ENCODE measurements at regions not wholly inside any gene's neighbourhood (a gene's known extent, or its start where the extent isn't known, plus 50 kb on each side); places are given as distances from the start of the nearest gene placed in this dataset.

DNA sequence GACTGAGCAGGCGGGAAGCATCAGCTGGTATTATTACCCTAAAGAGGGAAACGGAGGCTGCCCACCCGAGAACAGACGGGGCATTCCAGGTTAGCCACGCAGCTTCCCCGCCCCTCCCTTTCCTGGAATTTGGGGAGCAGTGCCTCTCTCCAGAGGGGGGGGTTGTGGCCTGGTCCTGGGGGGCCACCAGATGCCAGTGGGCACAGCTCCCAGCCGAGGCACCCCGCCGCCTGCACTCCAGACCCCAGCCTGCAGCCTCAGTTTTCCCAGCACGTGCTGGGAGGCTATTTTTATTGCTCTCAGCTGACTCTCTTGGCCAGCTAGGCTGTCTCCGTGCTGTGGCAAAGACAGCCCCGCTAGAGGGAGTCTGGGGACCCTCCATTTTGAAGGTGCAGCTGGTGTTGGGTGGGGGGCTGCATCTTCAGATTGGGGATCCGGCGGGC is 62.7 kb upstream of the GSE1 start:
- no peak for DNase-seq

DNA sequence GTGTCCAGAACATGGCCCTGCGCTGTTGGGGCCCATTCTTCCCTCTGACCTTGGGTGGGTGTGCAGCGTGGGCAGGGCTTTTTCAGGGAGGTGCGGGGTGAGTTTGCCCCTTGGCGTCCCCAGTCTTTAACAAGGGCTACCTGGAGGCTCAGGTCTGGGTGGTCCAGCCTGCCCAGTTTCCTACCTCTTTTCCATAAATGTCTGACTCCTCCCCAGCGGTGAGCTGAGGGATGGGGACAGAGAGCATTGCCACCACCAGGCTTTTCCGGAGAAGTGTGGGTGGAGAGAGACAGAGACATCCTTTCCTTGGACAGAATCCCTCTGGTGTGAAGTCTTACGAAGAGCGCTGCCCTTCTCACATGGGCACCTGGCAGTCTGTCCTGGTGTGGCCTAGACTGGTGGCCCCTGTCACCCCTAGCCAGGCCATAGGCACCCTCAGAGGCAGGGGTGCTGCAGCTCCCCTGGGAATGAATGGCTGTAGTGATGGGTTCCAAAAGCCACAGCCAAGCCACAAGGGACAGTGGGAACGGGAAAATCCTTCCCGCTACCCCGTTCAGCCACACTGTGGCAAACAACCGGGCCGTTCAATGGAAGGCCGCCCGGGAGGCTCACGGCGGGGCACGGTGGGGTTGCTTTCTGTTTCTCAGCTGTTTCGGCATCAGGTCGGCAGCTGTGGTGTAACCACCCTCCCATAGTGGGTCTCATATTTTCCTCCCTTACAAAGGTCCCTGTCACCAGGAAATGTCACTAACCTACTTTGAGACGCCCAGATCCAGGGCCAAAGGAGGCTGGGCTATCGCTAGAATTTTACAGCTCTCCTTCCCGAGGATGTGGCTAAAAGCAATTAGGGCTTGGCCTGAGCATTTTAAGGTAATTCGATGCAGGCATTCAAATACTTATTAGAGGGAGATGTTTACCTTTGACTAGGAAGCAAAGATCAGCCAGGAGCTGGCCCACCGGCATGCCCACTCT is 61.9 kb upstream of the GSE1 start:
- DNase-seq: no peak

DNA sequence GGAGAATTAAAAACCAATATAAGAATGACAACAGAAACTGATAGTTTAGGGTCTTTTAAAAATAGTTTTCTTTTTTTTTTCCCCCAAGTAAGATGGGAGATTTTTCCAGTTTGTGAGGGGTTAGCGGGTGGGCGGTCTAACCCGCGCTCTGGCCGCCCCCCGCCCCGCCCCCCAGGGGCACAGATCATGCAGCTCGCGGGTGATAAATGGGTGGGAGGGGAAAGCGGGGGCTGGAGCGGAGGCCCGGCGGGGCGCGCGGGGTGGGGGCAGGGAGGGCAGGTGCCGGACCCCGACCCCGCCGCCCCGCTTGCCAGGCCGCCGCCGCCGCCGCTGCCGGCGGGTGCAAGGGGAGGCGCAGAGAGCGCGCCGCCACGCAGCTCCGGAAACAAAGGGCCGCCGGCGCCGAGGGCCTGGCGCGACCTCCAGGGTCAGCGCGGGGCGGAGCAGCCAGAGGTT is 60.1 kb upstream of the GSE1 start:
- DNase-seq: no peak

DNA sequence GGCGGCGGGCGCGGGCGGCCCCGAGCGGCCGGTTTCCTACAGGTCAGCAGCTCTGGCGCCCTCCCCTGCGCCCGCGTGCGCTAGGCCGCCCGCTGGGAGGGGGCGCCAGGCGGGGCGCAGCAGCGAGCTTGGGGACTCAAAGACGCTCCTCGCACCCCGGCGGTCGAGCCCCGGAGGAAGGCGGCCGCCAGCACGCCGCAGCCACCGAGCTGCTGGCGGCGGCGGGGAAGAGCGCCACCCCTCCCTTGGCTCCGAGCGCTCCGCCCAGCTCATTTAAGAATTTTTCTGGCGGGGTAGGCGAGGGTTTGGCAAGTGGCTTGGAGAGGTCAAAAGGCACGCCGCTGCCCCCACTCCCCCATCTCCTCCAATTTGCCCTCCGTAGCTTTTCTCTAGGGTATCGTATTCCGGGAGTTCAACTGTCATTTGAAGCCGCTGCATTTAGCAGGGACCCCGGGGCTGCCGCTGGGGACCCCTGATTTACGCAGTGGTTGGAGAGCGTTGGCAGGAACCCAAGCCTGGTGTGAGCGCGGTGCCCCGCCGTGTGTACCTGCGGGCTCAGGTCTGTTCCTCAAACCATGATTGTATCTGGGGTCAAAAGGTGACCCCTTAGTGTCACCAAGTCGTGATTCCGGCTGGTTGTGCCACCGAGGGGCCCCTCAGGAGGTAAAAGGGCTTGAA is 59.5 kb upstream of the GSE1 start:
- peak; percentile 48 to 61 for DNase-seq

DNA sequence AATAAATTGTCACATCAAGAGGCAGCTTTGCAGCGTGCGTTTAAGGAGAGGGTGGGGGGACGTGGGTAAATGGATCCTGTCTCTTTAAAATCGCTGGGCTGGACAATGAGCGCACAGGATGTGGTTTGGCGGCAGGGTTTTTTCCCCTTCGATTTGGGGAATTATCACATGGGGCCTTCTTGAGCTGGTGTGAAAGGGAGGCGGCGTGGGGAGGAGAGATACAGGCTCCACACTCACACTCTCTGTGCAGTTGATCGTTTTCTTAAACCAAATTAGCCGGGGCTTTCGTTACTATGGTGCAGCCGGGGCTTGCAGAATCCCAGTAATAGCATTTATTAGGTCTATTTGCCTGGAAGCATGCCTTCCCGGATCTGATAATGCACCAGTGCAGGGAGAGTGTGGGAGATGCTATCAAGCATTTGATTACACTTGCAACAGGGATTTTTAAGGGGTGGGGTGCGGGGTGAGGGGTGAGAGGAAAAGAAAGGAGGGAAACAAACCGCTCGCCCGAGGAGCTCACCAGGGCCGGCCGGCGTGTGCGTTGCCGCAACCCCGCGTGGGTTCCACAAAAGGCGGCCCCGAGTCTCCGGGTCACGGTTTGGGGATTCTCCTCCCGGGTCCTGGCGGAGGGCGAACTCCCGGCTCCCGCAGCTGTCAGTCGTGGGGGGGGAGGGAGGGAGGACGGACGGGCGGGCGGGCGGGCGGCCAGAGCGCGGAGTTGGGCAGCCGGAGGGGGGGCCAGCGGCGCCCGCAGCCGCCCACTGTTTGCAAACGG is 58.8 kb upstream of the GSE1 start:
- peak; percentile 83 to 87 for DNase-seq

DNA sequence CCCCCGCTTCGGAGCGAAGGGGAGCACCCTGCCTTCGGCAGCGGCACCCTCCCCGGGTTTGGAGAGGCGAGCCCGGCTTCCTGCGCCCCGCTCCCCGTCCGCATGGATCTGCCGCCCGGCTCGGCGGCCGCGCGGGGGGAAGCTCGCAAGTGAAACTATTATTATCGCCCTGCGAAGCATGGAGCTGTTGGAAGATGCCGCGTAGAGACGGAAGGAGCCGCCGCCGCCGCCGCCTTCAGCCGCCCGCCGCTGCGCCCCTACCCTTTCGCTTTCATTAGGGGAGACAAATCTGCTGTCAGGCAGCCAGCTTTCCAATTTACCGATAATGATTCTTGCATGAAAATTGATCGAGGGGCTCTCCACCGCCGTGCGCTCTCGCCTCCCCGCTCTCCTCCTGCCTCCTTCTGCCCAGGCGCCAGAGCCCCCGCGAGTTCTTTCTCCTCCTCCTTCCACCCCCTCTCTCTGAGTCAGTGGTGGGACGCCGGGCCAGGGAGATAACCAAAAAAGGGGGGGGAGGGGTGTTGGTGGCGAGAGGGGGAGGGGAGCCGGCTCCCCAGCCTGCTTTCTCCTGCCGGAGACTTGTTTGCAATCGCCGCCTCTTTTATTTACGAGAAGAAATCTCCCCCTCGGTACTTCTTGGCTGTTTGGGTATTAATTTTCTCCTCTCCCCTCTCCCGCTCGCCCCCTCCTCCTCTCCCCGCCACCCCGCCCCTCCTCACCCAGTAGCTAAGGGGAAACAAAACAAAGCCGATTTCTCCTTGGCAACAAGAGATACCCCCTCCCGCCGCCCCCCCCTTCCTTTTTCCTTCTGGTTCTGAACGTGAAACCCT is 58.0 kb upstream of the GSE1 start:
- DNase-seq: peak; percentile 68 to 72

DNA sequence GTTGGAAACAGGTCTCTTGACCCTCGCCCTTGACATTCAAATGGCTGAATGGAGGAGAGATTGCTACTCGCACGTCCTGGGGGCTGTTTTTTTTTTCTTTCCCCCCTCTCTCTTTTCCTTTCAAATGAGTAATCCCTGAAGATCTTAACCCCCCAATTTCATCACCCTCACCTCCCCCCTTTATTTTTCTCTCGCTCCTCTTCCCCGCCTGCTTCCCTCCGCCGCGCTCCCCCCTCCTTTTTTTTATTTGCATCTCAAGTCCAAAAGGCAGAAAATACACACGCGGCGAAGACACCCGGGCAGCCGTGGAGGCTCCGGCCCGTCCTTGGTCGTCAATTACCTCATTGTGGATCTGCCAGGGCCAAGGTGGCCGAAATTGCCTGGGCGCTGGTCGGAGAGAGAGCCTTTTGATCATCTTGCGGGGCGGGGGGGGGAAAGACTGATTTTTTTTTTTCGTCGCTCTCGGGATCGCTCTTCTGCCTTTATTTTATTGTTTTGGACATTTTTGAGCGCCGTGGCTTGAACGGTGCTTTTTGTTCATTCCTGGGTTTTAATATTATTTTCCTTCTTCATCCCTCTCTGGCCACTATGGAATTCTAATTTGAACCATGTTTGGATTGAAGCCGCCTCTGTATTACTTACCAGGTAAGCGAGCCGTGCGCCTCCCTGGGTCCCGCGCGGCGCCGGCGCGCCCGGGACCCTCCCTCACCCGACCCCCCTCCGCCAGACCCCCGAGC is 57.2 kb upstream of the GSE1 start:
- DNase-seq: peak; percentile 33 to 46

DNA sequence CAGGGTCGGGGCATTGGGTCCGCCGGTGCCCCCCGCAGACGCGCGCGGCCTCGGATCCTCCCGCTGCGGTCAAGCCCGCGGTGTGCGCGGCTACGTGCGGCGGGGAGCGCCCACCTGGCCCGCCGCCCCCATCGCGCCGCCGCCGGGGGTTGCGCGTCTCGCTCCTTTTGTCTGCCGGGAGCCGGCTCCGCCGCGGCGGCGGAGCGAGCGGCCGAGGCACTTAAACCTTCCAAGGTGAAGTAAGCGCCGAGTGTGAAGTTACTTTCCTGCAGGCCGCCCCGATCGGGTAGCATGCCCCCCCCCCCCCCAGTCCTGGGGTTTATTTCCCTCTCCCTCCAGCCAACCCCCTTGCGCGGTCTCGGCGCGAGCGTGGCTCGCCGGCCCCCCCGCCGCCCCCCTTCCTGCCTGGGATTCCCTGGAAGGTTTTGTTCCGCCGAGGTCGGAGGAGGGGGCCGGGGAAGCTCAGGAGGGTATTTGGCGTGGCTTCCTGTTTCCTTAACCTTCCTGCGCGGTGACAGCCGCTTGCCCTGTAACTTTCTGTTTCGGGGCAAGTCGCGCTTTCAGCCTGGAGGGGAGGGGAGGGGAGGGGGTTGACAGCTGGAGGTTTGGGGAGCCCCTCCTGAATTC is 56.6 kb upstream of the GSE1 start:
- DNase-seq: peak; percentile 69 to 79

DNA sequence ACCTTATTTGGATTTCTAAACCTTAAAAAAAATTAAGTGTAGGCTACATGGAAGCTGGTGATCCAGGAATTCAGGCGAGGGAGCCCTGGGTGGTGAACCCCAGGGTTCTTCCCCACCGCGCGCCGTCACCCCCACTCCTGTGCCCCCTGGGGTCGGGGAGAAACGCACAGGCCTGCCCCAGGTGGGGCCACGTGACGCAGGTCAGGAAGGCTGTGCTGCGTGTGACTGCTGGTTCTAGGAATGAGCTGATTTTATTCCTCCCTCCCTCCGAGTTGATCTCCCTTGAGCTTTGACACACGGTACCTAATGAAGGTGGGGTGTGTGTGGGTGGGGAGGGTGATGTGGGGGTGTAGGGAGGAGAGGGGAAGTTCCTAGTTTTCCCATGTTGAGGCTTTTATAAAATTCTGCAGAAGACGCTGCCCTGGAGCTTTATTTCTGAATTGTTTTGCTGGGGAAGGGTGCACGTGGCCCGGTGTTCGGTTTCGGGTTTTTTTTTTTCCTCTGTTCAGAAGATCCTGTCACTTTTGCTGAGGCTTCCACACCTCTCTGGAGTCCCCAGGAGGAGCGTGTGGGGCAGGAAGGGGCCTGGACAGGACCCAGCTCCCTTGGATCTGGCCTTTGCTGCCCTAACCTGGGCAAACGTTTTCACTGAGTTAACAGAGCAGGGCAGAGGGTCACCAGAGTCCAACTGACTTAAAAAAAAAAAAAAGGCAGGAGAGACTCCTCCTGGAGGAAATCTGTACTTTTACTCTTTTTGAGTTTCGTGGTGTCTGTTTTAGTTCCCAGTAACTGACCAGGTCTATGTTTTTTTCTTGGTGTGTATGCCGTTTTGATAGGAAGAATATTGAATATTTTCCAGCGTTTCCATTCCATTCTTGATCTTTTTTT is 55.8 kb upstream of the GSE1 start:
- DNase-seq: peak; percentile 64 to 69

DNA sequence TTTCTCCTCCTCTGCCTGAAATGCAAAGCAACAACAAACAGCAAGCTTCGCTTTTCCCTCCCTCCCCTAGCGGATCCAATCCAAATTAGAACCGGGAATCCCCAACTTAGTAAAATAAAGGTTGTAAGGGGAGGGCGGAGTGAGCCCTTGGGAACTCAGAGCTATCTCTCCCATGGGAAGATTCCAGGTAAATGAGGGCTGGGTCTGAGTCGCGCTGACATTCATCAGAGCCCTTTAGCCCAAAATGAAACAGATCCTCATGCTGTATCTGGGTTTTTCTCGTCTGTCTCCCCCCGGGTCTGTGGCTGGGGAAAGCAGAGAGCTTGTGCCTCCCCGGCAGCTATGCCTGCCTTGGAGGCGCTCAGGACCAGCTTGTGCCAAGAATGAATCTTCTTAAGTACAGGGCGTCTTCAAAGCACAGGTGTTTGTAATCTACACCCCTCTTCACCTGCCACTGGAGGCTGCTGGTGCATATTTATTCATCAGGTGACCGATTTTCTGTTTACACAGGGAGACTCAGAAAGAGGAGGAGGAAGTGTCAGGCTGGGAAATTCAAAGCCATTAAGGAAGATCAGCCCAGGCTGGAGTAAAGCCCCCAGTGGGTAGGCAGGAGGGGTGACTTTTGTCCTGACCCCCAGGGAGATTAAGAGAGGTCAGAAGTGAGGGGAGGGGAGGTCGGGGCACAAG is 55.0 kb upstream of the GSE1 start:
- DNase-seq: peak in 1 of 2 donors; percentile 48

DNA sequence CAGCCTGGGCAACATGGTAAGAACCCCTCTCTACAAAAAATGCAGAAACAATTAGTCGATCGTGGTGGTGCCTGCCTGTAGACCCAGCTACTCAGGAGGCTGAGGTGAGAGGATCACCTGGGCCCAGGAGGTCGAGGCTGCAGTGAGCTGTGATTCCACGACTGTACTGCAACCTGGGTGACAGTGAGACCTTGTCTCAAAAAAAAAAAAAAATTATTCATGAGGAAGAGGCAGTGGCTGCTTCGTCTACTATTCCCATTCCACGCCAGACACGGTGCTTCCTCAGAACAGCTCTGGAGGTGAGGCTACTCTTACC is 52.2 kb upstream of the GSE1 start:
- no peak for DNase-seq

DNA sequence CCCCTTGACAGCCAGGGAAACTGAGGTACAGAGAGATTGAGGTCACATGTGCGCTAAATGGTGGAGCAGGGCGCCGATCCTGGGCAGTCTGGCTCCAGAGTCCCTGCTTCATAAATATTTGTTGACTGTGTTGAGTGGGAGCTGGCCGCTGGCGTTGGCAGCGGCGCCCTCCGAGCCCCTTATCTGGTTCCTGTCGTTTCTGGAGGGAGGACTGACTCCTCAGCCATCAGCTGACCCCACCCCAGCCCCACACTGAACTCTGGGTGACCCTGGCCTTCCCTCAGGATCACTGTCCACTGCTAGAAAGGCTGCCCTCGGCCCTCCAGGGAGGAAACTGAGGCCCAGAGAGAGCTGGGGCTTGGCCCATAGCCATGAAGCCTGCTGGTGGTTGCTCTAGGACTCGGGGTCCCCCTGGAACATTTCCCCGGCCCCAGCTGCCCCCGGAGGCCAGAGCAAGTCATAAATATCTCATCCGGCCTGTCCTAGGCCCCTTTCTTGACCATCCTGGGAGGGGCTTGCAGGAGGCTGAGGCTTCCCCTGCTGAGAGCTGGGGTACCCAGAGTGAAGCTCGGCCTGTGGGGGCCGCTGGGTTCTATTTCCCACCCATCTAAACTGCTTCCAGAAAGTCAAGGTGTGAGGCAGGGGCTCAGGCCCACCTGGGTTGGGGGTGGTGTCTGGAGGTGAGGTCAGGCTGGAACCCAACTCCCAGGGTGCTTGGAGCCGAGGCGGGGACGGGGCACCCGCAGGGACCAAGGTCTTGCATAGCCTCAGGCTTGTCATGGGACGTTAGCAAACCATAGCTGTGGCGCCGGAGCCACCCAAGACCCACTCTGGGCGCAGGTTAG is 51.7 kb upstream of the GSE1 start:
- no peak for DNase-seq

DNA sequence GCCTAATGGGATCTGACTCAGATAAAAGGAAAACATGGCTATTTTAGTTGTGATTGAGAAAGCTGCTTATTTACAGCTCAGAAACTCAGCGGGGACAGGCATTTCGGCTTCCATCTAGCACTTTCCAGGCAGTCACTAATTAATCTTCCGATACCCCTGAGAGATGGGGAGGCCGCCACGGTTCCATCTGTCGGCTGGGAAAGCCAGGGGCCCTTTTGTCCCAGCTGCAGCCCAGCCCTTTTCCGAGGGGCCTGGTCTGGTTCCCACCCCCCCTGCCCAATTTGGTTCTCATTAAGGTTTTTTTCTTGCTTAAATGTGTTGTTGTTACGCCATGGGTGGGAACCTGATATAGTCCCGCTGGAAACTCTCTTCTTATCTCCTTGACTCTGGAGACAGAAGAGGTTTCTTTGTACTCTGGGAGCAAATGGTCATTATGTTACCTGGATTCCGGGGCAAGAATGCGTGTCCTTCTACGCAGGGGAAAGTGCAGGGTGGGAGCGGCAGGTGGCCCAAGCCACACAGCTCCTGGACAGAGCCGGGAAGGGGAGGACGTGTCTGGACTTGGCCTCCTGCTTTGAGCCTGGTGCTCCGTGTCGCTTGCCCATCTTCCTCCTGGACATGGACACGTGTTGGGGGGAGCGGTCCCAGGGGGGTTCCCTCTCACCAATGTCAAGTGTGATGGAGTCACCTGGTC is 50.9 kb upstream of the GSE1 start:
- DNase-seq: no peak

DNA sequence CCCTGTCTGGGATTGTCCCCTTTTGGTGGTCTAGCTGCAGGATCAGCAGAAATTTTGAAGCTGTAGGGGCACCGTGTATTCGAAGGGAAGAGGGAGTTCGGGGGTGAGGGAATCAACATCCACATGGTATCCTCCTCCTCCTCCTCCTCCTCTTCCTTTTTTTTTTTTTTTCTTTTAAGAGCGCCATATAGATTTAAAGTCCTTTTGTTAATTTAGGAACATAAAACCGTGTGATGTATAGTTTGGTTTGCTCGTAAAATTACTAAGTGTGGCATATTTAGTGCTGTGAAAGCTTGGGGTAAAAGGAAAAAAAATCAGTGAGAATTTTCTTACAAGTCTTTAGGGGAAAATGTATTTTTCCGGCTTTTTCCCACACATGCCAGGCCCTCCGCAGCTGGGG is 50.1 kb upstream of the GSE1 start:
- no peak for DNase-seq
